NCI-H510A (cell line): ENCODE measurements at regions not wholly inside any gene's neighbourhood (a gene's known extent, or its start where the extent isn't known, plus 50 kb on each side); places are given as distances from the start of the nearest gene placed in this dataset.

ENCODE experiments used
- DNase-seq: peaks from one replicate; lab custom pipeline; 2025; lab: John Stamatoyannopoulos, UW

- no peak for DNase-seq
Measured at GRCh38 chr4:182192511-182193181, 50.6 kb upstream of the TENM3 start.

GRCh38 chr4:182193311-182193710 is 49.9 kb upstream of the TENM3 start:
- DNase-seq, result no peak
